WERI-Rb-1 (cell line): ENCODE measurements at regions not wholly inside any gene's neighbourhood (a gene's known extent, or its start where the extent isn't known, plus 50 kb on each side); places are given as distances from the start of the nearest gene placed in this dataset.

Source experiments
- DNase-seq: peaks from one replicate; pipeline ENCODE4 v3.0.0-alpha.2; 2020
- H3K27ac ChIP-seq: fragments of 250-450 bp; sonication (Bioruptor Pico); 2 replicates; pipeline ENCODE4 v1.5.1; 2020; ENCODE audit warnings: mild to moderate bottlenecking, moderate library complexity
- H3K27me3 ChIP-seq: fragments of 250-450 bp; sonication (Bioruptor Pico); 2 replicates; pipeline ENCODE4 v1.5.1; 2021; ENCODE audit warnings: mild to moderate bottlenecking, low read depth, moderate library complexity; ENCODE audit not compliant: insufficient read depth, severe bottlenecking
- H3K36me3 ChIP-seq: fragments of 250-450 bp; sonication (Bioruptor Pico); 2 replicates; pipeline ENCODE4 v1.5.1; 2020; ENCODE audit warnings: mild to moderate bottlenecking, moderate library complexity
- H3K4me3 ChIP-seq: 2 replicates; pipeline ENCODE4 v1.5.1; 2011; ENCODE audit warnings: low read depth, mild to moderate bottlenecking, control low read depth, low read length
- H3K9me3 ChIP-seq: fragments of 250-450 bp; sonication (Bioruptor Pico); 2 replicates; pipeline ENCODE4 v1.5.1; 2021; ENCODE audit warnings: mild to moderate bottlenecking, moderate library complexity; ENCODE audit not compliant: severe bottlenecking
- TF ChIP-seq, protein P1 (sequence below): IDR thresholded peaks from 2 replicates; pipeline ENCODE4 v1.5.1; 2011; ENCODE audit warnings: low read depth, mild to moderate bottlenecking, control low read depth, inconsistent platforms, low read length

DNA sequence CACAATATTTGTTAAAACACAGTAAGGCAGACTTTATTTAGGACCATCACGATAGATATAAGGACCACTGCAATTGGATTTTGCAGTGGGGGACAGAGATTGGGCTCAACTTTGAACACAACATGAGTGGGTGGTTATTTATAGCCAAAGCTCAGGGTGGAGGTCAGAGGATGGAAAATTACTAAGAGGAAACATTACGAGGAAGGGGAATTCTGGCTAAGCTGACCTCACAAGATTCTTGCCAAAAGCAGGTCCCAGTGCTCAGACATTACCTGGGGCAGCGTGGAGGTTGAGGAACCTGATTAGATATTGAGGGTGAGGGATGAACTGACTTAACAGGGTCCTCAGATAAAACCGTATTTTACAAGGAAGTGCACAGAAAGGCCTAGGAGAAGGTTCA lies 88.9 kb upstream of the NBEA start:
- TF ChIP-seq, protein P1, sequence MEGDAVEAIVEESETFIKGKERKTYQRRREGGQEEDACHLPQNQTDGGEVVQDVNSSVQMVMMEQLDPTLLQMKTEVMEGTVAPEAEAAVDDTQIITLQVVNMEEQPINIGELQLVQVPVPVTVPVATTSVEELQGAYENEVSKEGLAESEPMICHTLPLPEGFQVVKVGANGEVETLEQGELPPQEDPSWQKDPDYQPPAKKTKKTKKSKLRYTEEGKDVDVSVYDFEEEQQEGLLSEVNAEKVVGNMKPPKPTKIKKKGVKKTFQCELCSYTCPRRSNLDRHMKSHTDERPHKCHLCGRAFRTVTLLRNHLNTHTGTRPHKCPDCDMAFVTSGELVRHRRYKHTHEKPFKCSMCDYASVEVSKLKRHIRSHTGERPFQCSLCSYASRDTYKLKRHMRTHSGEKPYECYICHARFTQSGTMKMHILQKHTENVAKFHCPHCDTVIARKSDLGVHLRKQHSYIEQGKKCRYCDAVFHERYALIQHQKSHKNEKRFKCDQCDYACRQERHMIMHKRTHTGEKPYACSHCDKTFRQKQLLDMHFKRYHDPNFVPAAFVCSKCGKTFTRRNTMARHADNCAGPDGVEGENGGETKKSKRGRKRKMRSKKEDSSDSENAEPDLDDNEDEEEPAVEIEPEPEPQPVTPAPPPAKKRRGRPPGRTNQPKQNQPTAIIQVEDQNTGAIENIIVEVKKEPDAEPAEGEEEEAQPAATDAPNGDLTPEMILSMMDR = no peak
- no peak for DNase-seq
- no peak overlapping the region for H3K27ac ChIP-seq
- H3K36me3 ChIP-seq = no peaks in the 10 kb centered on the region
- no peaks in the 10 kb centered on the region for H3K27me3 ChIP-seq
- H3K4me3 ChIP-seq = no peak overlapping the region
- H3K9me3 ChIP-seq = no peaks in the 10 kb centered on the region

DNA sequence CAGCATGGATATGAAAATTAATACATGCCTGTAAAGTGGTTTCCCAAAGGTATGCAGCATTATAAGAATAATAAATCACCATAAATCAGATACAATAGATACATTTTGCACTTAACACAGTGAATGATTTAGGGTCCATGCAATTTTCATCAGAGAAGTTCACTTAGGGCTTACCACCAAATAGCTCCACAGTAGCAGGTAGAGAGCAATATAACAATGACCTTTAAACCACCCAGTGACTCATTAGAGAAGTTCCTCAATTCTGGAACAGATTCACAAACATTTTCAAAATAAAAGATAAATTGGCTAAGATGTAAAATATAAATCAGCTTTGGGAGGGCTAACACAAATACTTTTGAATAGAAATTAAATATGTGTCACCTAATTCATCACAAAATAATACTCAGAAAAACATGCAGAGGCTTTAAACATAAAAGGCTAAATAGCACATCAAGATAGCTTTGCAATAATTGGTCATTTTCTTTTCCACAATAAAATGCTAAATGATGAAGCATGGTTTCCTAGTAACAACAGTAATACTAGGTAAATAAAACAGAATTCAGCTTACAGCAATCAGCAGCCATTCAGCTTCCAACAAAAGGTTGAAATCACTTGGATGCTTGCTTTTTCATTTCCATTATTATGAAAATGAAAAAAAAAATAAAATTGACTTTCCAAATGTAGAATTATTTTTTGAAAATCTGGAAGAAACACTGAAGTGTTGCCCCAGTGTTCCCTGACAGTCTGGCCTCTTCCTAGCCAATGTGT lies 84.3 kb upstream of the NBEA start:
- H3K27ac ChIP-seq = no peak overlapping the region
- no peak for DNase-seq
- no peaks in the 10 kb centered on the region for H3K9me3 ChIP-seq
- no peaks in the 10 kb centered on the region for H3K36me3 ChIP-seq
- TF ChIP-seq, protein P1 = no peak
- H3K27me3 ChIP-seq = no peaks in the 10 kb centered on the region
- H3K4me3 ChIP-seq = no peak overlapping the region

DNA sequence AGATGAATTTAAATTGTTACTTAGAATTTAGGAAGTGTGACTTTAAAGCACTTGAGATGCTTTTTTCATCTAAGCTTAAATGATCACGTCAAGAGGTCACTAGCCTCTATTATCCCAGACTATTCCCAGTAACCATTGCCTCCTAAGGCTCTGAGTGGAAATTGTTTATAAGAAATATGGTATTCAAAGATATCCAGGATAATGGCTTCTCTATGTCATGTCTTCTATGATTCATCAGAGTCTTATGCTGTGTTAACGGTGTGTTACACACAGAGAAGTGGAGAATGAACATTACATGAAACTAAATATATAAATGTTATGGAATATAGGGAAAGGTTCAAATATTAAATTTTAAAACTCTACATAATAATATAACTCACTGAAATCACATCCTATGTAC lies 79.8 kb upstream of the NBEA start:
- TF ChIP-seq, protein P1 = no peak
- Histone ChIP-seq H3K9me3 (no peaks in the 10 kb centered on the region), H3K27ac (no peak overlapping the region)

DNA sequence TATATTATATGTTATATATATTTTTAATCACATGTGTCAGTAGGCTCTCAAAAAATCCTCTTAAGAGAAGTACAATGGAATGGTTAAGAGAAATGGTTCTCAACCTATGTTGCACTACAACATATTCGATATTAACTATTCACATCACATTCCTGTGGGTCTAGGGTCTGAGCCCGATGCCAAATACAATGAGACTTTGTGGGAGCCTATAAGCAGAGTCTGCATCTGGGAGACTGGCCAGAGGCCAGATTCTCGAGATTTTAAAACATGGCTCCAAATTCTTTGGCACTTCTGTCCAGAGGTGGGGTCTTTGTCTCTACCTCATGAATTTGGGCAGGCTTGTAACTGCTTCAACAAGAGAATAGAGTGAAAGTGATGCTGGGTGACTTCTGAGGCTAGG lies 79.4 kb upstream of the NBEA start:
- H3K27ac ChIP-seq = no peak overlapping the region
- no peaks in the 10 kb centered on the region for H3K27me3 ChIP-seq
- TF ChIP-seq, protein P1 = no peak
- no peaks in the 10 kb centered on the region for H3K9me3 ChIP-seq
- H3K4me3 ChIP-seq = no peak overlapping the region
- no peaks in the 10 kb centered on the region for H3K36me3 ChIP-seq
- DNase-seq = no peak

More for the DNA sequence above, 79.8 kb upstream of the NBEA start:
- Histone ChIP-seq H3K36me3 (no peaks in the 10 kb centered on the region), H3K27me3 (no peaks in the 10 kb centered on the region), H3K4me3 (no peak overlapping the region)
- no peak for DNase-seq

DNA sequence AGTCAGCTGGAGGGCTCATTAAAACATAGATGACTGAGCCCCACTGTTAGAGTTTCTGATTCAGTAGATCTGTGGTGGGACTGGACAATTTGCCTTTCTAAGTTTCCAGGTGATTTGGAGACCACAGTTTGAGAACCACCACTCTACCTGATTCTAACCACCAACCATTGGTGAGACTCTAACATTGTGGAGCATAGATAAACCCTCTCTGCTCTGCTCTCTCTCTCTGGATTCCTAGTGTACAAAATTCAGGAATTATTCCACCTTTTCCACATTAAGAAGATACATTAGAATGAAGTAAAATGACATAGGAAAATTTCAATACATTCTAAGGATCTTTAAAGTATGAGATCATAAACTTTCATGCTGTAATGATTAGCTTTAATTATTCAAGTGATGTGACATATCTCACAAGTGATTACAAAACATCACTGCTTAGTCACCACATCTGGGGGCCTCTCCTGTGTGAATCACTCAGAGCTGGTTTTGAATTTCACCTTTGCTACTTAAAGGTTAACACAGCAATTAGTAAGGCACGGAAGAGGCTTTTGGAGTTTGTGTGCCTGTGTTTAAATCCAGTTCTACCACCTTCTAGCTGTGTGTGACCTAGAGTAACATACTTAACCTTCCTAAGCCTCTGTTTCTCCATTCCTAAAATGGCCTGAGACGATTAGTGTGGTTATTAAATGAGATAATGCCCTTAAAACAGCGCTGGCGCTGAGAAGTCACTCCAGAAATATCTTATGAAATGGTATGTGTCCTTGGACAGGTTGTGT lies 78.5 kb upstream of the NBEA start:
- Histone ChIP-seq H3K9me3 (no peaks in the 10 kb centered on the region), H3K4me3 (no peak overlapping the region), H3K36me3 (no peaks in the 10 kb centered on the region), H3K27me3 (no peaks in the 10 kb centered on the region), H3K27ac (no peak overlapping the region)
- no peak for DNase-seq
- TF ChIP-seq, protein P1 = no peak
